Astrocyte of the spinal cord (primary cell): ENCODE measurements at regions not wholly inside any gene's neighbourhood (a gene's known extent, or its start where the extent isn't known, plus 50 kb on each side); places are given as distances from the start of the nearest gene placed in this dataset.

Experiments
- DNase-seq: peaks from one replicate; pipeline ENCODE4 v3.0.0; 2011; ENCODE audit warnings: low read depth, low spot score
- H3K4me3 ChIP-seq: 2 replicates; pipeline ENCODE4 v1.5.1; 2011; ENCODE audit warnings: low read depth, mild to moderate bottlenecking, low read length, moderate library complexity
- CTCF ChIP-seq: IDR thresholded peaks from 2 replicates; pipeline ENCODE4 v1.5.1; 2012; ENCODE audit warnings: low read depth, mild to moderate bottlenecking, low read length, inconsistent platforms
- in situ Hi-C: cut with HindIII; loops from 2 replicates; pipeline ENCODE4 v1.10.0; 2017; ENCODE audit warnings: low sequenced_read_pairs

- in situ Hi-C loops: no loop called here
- peak; percentile 40 for TF ChIP-seq CTCF
- no peak overlapping the region for H3K4me3 ChIP-seq
- DNase-seq: no peak
These were observed 103.6 kb downstream of the PAX1 start for GRCh38 chr20:21808863-21809664.

GRCh38 chr20:21808139-21808538 lies 102.7 kb downstream of the PAX1 start:
- H3K4me3 ChIP-seq: no peak overlapping the region
- no peak for DNase-seq
- TF ChIP-seq CTCF: no peak
- in situ Hi-C loops: no loop called here

GRCh38 chr20:21804802-21805201 lies 99.3 kb downstream of the PAX1 start:
- DNase-seq: no peak
- H3K4me3 ChIP-seq: no peak overlapping the region
- TF ChIP-seq CTCF: no peak
- in situ Hi-C loops: no loop called here

GRCh38 chr20:21801193-21801592 lies 95.7 kb downstream of the PAX1 start:
- no peak overlapping the region for H3K4me3 ChIP-seq
- no peak for DNase-seq
- TF ChIP-seq CTCF: no peak
- in situ Hi-C loops: no loop called here

GRCh38 chr20:21798384-21798783 lies 92.9 kb downstream of the PAX1 start:
- in situ Hi-C loops: no loop called here
- no peak overlapping the region for H3K4me3 ChIP-seq
- TF ChIP-seq CTCF: no peak
- DNase-seq: no peak

- no peak for DNase-seq
- no peak for TF ChIP-seq CTCF
- no peak overlapping the region for H3K4me3 ChIP-seq
- in situ Hi-C loops: no loop called here
These were observed 90.6 kb downstream of the PAX1 start for GRCh38 chr20:21796059-21796458.
